ENCODE measurements at regions not wholly inside any gene's neighbourhood (a gene's known extent, or its start where the extent isn't known, plus 50 kb on each side); places are given as distances from the start of the nearest gene placed in this dataset.

- TF ChIP-seq CTCF (IDR thresholded peaks at IDR 0.05; ENCODE audit: low read length): no peak
- TF ChIP-seq EZH2 (IDR thresholded peaks at IDR 0.05; ENCODE audit: borderline replicate concordance, low read length): no peak
Observed at GRCh38 chr2:18276583-18277075, 283.8 kb downstream of the RDH14 start.
